LHCN-M2 (cell line): ENCODE measurements at regions not wholly inside any gene's neighbourhood (a gene's known extent, or its start where the extent isn't known, plus 50 kb on each side); places are given as distances from the start of the nearest gene placed in this dataset.

ENCODE experiments used
- DNase-seq: peaks from one replicate; pipeline ENCODE4 v3.0.0-alpha.2; 2012; ENCODE audit warnings: low read depth

- no peak for DNase-seq
Measured at GRCh38 chr2:181242262-181242661, 214.9 kb upstream of the ITGA4 start.

GRCh38 chr2:181243319-181243718 is 213.9 kb upstream of the ITGA4 start:
- no peak for DNase-seq

GRCh38 chr2:181250691-181251090 is 206.5 kb upstream of the ITGA4 start:
- DNase-seq, result peak; percentile 23

GRCh38 chr2:181252262-181253148 is 204.7 kb upstream of the ITGA4 start:
- no peak for DNase-seq

GRCh38 chr2:181253438-181253837 is 203.7 kb upstream of the ITGA4 start:
- DNase-seq, result no peak

- no peak for DNase-seq
Measured at GRCh38 chr2:181255651-181256050, 201.5 kb upstream of the ITGA4 start.

GRCh38 chr2:181258720-181259119 is 198.5 kb upstream of the ITGA4 start:
- peak; percentile 74 for DNase-seq

GRCh38 chr2:181262782-181263181 is 194.4 kb upstream of the ITGA4 start:
- DNase-seq, result no peak

- no peak for DNase-seq
Measured at GRCh38 chr2:181264001-181264400, 193.2 kb upstream of the ITGA4 start.

- no peak for DNase-seq
Measured at GRCh38 chr2:181264441-181264840, 192.7 kb upstream of the ITGA4 start.

GRCh38 chr2:181266614-181267013 is 190.6 kb upstream of the ITGA4 start:
- DNase-seq, result no peak

GRCh38 chr2:181268174-181268867 is 188.9 kb upstream of the ITGA4 start:
- no peak for DNase-seq

GRCh38 chr2:181273986-181274385 is 183.2 kb upstream of the ITGA4 start:
- DNase-seq, result no peak

- no peak for DNase-seq
Measured at GRCh38 chr2:181275643-181276070, 181.5 kb upstream of the ITGA4 start.

GRCh38 chr2:181281206-181281832 is 175.9 kb upstream of the ITGA4 start:
- peak; percentile 13 for DNase-seq

GRCh38 chr2:181285116-181285515 is 172.1 kb upstream of the ITGA4 start:
- DNase-seq, result no peak

- DNase-seq, result no peak
Measured at GRCh38 chr2:181289698-181290097, 167.5 kb upstream of the ITGA4 start.

- no peak for DNase-seq
Measured at GRCh38 chr2:181290182-181290581, 167.0 kb upstream of the ITGA4 start.

GRCh38 chr2:181294979-181295378 is 162.2 kb upstream of the ITGA4 start:
- no peak for DNase-seq

GRCh38 chr2:181300600-181301291 is 156.4 kb upstream of the ITGA4 start:
- DNase-seq, result no peak

GRCh38 chr2:181304011-181304844 is 153.0 kb upstream of the ITGA4 start:
- DNase-seq, result no peak
